Vagina (tissue), 2 donors: ENCODE measurements at regions not wholly inside any gene's neighbourhood (a gene's known extent, or its start where the extent isn't known, plus 50 kb on each side); places are given as distances from the start of the nearest gene placed in this dataset.

Source experiments
- DNase-seq, 2 donors: peaks; one replicate each; pipeline ENCODE4 v3.0.0-alpha.2; 2017; ENCODE audit errors: extremely low spot score in 2 of 2
- H3K27ac ChIP-seq: fragments of 200-600 bp; sonication (generic); one replicate; pipeline ENCODE4 v1.5.1; 2019
- H3K27me3 ChIP-seq: fragments of 200-600 bp; sonication (generic); one replicate; pipeline ENCODE4 v1.5.1; 2019
- H3K36me3 ChIP-seq, 2 donors: fragments of 200-600 bp; sonication (generic); one replicate each; pipeline ENCODE4 v1.5.1; 2017 to 2019
- H3K4me1 ChIP-seq: fragments of 200-600 bp; sonication (generic); one replicate; pipeline ENCODE4 v1.5.1; 2019
- H3K4me3 ChIP-seq, 2 donors: fragments of 200-600 bp; sonication (generic); 1 replicate in 1 of 2; 2 replicates in 1 of 2; pipeline ENCODE4 v1.5.1; 2016 to 2019
- H3K9me3 ChIP-seq: fragments of 200-600 bp; sonication (generic); one replicate; pipeline ENCODE4 v1.5.1; 2019
- POLR2A ChIP-seq, 2 donors: fragments of 450-650 bp; IDR thresholded peaks; one replicate each; pipeline ENCODE4 v1.6.1; 2017; ENCODE audit warnings: antibody characterized with exemption in 2 of 2, mild to moderate bottlenecking in 2 of 2, moderate library complexity in 2 of 2
- POLR2AphosphoS5 ChIP-seq, 2 donors: sonication (generic); formaldehyde crosslinking; IDR thresholded peaks; one replicate each; pipeline ENCODE4 v1.9.0; 2017; ENCODE audit warnings: antibody characterized with exemption in 2 of 2, mild to moderate bottlenecking in 2 of 2, low read depth in 1 of 2; ENCODE audit not compliant: insufficient read depth in 1 of 2
- intact Hi-C: fragments of 100-400 bp; cut with DNase I; formaldehyde crosslinking; loops from one replicate; pipeline ENCODE4 v1.15.1; 2023
- TF ChIP-seq, protein P1 (sequence below), 3 experiments: fragments of 450-650 bp in 2 of 3; fragments of 200-600 bp in 1 of 3; sonication (generic) in 1 of 3; IDR thresholded peaks; one replicate each; pipeline ENCODE4 v1.5.1; 2017 to 2019; ENCODE audit warnings: antibody characterized with exemption in 3 of 3, mild to moderate bottlenecking in 2 of 3, moderate library complexity in 2 of 3

DNA sequence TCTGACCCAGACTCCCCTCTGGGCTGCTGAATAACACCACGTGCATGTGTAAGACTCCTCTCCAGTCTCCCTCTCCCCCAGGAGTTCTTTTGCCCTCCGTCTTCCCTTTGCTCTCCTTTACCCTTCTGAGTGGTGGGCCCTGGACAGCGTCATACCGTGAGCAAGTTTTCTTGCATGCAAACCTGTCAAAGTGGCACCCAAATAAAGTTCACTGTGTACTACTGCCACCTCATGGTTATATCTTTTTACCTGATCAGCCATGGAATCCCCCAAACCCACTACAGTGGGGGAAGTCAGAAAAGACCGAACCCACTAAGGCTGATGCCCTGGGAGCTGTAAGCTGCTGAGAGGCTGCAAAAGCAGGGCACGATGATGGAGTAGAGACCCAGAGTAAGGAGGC, 131.1 kb upstream of the VRK1 start:
- Histone ChIP-seq H3K9me3 (no peaks in the 10 kb centered on the region), H3K27ac (no peak overlapping the region), H3K36me3 (no peaks in the 10 kb centered on the region), H3K4me3 (no peak overlapping the region), H3K27me3 (no peaks in the 10 kb centered on the region), H3K4me1 (no peaks in the 10 kb centered on the region)
- DNase-seq, result no peak
- intact Hi-C loops, result no loop called here
- no peak for TF ChIP-seq POLR2A (IDR thresholded peaks at IDR 0.05)

DNA sequence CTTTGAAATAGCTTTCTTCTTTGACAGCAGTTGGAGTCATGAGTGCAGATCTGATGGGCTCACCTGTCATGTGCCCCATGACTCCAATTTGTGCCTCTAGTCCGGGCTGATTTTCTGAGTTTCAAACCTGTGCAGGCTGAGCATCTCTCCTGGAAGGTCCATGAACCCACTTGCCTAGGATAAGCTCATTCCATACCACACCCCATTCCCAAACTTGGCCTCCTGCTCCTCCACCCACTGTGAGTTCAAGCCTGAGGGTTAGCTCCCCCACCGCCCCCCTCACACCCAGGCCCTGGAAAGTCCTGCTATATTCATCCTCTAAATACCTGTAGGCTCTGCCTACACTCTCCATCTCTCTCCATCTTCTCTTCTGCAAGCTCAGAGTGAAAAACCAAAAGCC, 126.8 kb upstream of the VRK1 start:
- TF ChIP-seq, protein P1, sequence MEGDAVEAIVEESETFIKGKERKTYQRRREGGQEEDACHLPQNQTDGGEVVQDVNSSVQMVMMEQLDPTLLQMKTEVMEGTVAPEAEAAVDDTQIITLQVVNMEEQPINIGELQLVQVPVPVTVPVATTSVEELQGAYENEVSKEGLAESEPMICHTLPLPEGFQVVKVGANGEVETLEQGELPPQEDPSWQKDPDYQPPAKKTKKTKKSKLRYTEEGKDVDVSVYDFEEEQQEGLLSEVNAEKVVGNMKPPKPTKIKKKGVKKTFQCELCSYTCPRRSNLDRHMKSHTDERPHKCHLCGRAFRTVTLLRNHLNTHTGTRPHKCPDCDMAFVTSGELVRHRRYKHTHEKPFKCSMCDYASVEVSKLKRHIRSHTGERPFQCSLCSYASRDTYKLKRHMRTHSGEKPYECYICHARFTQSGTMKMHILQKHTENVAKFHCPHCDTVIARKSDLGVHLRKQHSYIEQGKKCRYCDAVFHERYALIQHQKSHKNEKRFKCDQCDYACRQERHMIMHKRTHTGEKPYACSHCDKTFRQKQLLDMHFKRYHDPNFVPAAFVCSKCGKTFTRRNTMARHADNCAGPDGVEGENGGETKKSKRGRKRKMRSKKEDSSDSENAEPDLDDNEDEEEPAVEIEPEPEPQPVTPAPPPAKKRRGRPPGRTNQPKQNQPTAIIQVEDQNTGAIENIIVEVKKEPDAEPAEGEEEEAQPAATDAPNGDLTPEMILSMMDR (IDR thresholded peaks at IDR 0.05), result no peak
- no peak for TF ChIP-seq POLR2A (IDR thresholded peaks at IDR 0.05)
- no peak for TF ChIP-seq POLR2AphosphoS5 (IDR thresholded peaks at IDR 0.05; ENCODE audit: insufficient read depth in 1 of 2, low read depth in 1 of 2)
- no peaks in the 10 kb centered on the region for H3K4me1 ChIP-seq
- H3K9me3 ChIP-seq, result no peaks in the 10 kb centered on the region
- H3K36me3 ChIP-seq, result no peaks in the 10 kb centered on the region
- no peaks in the 10 kb centered on the region for H3K27me3 ChIP-seq
- DNase-seq, result no peak
- intact Hi-C loops, result no loop called here
- no peak overlapping the region for H3K4me3 ChIP-seq
- H3K27ac ChIP-seq, result no peak overlapping the region

DNA sequence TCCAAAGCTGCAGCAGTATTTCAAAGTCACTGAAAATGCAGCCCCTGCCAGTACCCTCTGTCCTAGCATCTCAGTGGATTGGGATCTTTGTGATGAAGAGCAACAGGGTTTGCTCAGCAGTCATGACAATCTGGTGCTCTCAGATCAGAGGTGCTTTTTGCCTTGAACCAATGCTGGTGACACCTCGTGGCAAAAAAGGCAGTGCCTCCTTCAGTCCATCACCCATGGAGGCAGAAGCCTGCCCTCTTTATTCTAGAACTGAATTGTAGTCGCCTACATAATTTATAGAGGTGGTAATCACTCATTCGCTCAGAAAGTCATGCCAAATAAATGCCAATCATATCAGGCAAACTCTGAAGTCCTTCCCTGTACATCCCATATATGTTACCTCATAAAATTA, 126.0 kb upstream of the VRK1 start:
- DNase-seq, result peak in 1 of 2 donors; percentile 40
- H3K4me1 ChIP-seq, result no peaks in the 10 kb centered on the region
- H3K27me3 ChIP-seq, result no peaks in the 10 kb centered on the region
- no peaks in the 10 kb centered on the region for H3K9me3 ChIP-seq
- H3K27ac ChIP-seq, result no peak overlapping the region
- TF ChIP-seq POLR2A (IDR thresholded peaks at IDR 0.05) (no peak), POLR2AphosphoS5 (IDR thresholded peaks at IDR 0.05; ENCODE audit: insufficient read depth in 1 of 2, low read depth in 1 of 2) (no peak)
- TF ChIP-seq, protein P1 (IDR thresholded peaks at IDR 0.05), result no peak
- no peak overlapping the region for H3K4me3 ChIP-seq
- no peaks in the 10 kb centered on the region for H3K36me3 ChIP-seq
- intact Hi-C loops, result no loop called here

GRCh38 chr14:96673706-96674105, 123.5 kb upstream of the VRK1 start:
- TF ChIP-seq, protein P1 (IDR thresholded peaks at IDR 0.05), result no peak
- TF ChIP-seq POLR2AphosphoS5 (IDR thresholded peaks at IDR 0.05; ENCODE audit: insufficient read depth in 1 of 2, low read depth in 1 of 2) (no peak), POLR2A (IDR thresholded peaks at IDR 0.05) (no peak)
- Histone ChIP-seq H3K36me3 (no peaks in the 10 kb centered on the region), H3K9me3 (no peaks in the 10 kb centered on the region), H3K27me3 (no peaks in the 10 kb centered on the region), H3K27ac (no peak overlapping the region), H3K4me1 (no peaks in the 10 kb centered on the region), H3K4me3 (no peak overlapping the region)
- peak; percentile 60 to 79 for DNase-seq
- intact Hi-C loops, result no loop called here

- intact Hi-C loops, result no loop called here
- Histone ChIP-seq H3K9me3 (no peaks in the 10 kb centered on the region), H3K4me3 (no peak overlapping the region), H3K4me1 (no peaks in the 10 kb centered on the region), H3K27me3 (no peaks in the 10 kb centered on the region), H3K36me3 (no peaks in the 10 kb centered on the region), H3K27ac (no peak overlapping the region)
- DNase-seq, result peak; percentile 42 to 70
- TF ChIP-seq POLR2AphosphoS5 (IDR thresholded peaks at IDR 0.05; ENCODE audit: insufficient read depth in 1 of 2, low read depth in 1 of 2) (no peak), POLR2A (IDR thresholded peaks at IDR 0.05) (no peak)
- TF ChIP-seq, protein P1 (IDR thresholded peaks at IDR 0.05), result no peak
Measured at GRCh38 chr14:96674121-96674520, 123.1 kb upstream of the VRK1 start.

DNA sequence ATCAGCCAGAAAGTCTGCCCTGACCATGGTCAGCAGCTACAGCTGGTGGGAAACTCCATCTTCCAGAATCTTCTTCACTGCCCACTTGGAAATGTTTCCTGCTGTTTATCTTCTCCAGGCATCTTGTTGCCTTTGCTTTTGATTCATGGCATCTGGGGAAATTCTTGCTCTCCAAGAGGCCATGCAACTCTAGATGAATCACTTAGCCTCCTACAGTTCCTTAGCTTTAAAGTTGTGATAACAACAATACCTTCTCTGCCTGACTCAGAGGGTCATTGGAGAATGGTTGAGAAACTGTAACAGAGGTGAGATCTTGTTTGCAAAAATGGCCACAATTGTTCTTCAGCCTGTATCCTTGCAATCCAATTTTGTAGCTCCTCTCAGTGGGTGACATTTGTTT, 121.0 kb upstream of the VRK1 start:
- H3K27me3 ChIP-seq, result no peaks in the 10 kb centered on the region
- H3K36me3 ChIP-seq, result no peaks in the 10 kb centered on the region
- H3K4me1 ChIP-seq, result no peaks in the 10 kb centered on the region
- intact Hi-C loops, result no loop called here
- no peak for TF ChIP-seq POLR2AphosphoS5 (IDR thresholded peaks at IDR 0.05; ENCODE audit: insufficient read depth in 1 of 2, low read depth in 1 of 2)
- TF ChIP-seq, protein P1 (IDR thresholded peaks at IDR 0.05), result no peak
- TF ChIP-seq POLR2A (IDR thresholded peaks at IDR 0.05), result no peak
- H3K9me3 ChIP-seq, result no peaks in the 10 kb centered on the region
- H3K4me3 ChIP-seq, result no peak overlapping the region
- no peak for DNase-seq
- no peak overlapping the region for H3K27ac ChIP-seq
